GM23338 (cell line): ENCODE measurements at regions not wholly inside any gene's neighbourhood (a gene's known extent, or its start where the extent isn't known, plus 50 kb on each side); places are given as distances from the start of the nearest gene placed in this dataset.

ENCODE experiments used
- ATAC-seq: fragments of 200-7000 bp; cut with Tn5 transposase; 3 replicates; pipeline ENCODE4 v1.9.1; 2020
- DNase-seq: peaks from one replicate; pipeline ENCODE4 v3.0.0-alpha.2; 2015; ENCODE audit warnings: low spot score
- H2AFZ ChIP-seq: fragments of 200-600 bp; sonication (generic); 2 replicates; pipeline ENCODE4 v1.8.0; 2016; ENCODE audit warnings: antibody characterized with exemption, mild to moderate bottlenecking, moderate library complexity
- H3F3A ChIP-seq: fragments of 200-600 bp; sonication (generic); replicated peaks from 2 replicates; pipeline ENCODE4 v1.8.0; 2017; ENCODE audit warnings: antibody characterized with exemption, mixed run types, low read depth
- H3K27ac ChIP-seq: fragments of 200-600 bp; sonication (generic); 2 replicates; pipeline ENCODE4 v1.6.1; 2016; ENCODE audit warnings: low read depth
- H3K27me3 ChIP-seq: fragments of 200-600 bp; sonication (generic); 2 replicates; pipeline ENCODE4 v1.8.0; 2016; ENCODE audit warnings: mild to moderate bottlenecking, mixed run types, moderate library complexity; ENCODE audit not compliant: insufficient read depth
- H3K36me3 ChIP-seq: fragments of 200-600 bp; sonication (generic); 2 replicates; pipeline ENCODE4 v1.8.0; 2016; ENCODE audit warnings: mild to moderate bottlenecking; ENCODE audit not compliant: insufficient read depth
- H3K4me1 ChIP-seq: fragments of 200-600 bp; sonication (generic); 2 replicates; pipeline ENCODE4 v1.8.0; 2016; ENCODE audit warnings: mild to moderate bottlenecking, moderate library complexity; ENCODE audit not compliant: insufficient read depth
- H3K4me2 ChIP-seq: fragments of 200-600 bp; sonication (generic); 2 replicates; pipeline ENCODE4 v1.7.1; 2017; ENCODE audit warnings: mixed run types
- H3K4me3 ChIP-seq: fragments of 200-600 bp; sonication (generic); 2 replicates; pipeline ENCODE4 v1.6.1; 2016; ENCODE audit warnings: mixed run types
- H3K79me2 ChIP-seq: fragments of 200-600 bp; sonication (generic); replicated peaks from 2 replicates; pipeline ENCODE4 v1.8.0; 2017; ENCODE audit warnings: mild to moderate bottlenecking; ENCODE audit not compliant: insufficient read depth
- H3K9me2 ChIP-seq: fragments of 200-600 bp; sonication (generic); 2 replicates; pipeline ENCODE4 v1.8.0; 2017; ENCODE audit not compliant: insufficient read depth
- H4K20me1 ChIP-seq: fragments of 200-600 bp; sonication (generic); replicated peaks from 2 replicates; pipeline ENCODE4 v1.8.0; 2017; ENCODE audit warnings: mild to moderate bottlenecking; ENCODE audit not compliant: insufficient read depth
- H3K27ac Mint-ChIP-seq: 2 replicates; pipeline ENCODE4 v1.8.0; 2020; ENCODE audit warnings: inconsistent platforms, mild to moderate bottlenecking, moderate library complexity, mixed read lengths
- H3K27me3 Mint-ChIP-seq: 3 replicates; pipeline ENCODE4 v1.8.0; 2022; ENCODE audit warnings: low read depth, mild to moderate bottlenecking, moderate library complexity, mixed read lengths, inconsistent platforms; ENCODE audit not compliant: insufficient read depth, poor library complexity
- H3K36me3 Mint-ChIP-seq: 3 replicates; pipeline ENCODE4 v1.8.0; 2021; ENCODE audit warnings: low read depth, mild to moderate bottlenecking, inconsistent platforms, moderate library complexity, mixed read lengths
- H3K4me1 Mint-ChIP-seq: 3 replicates; pipeline ENCODE4 v1.8.0; 2020; ENCODE audit warnings: mild to moderate bottlenecking, inconsistent platforms, mixed read lengths
- H3K4me3 Mint-ChIP-seq: 3 replicates; pipeline ENCODE4 v1.8.0; 2021; ENCODE audit warnings: moderate library complexity, mild to moderate bottlenecking, inconsistent platforms, mixed read lengths
- H3K9me3 Mint-ChIP-seq: 3 replicates; pipeline ENCODE4 v1.8.0; 2020; ENCODE audit warnings: moderate library complexity, mild to moderate bottlenecking, inconsistent platforms, mixed read lengths
- CREB1 ChIP-seq: fragments of 250-450 bp; sonication (Bioruptor Pico); IDR thresholded peaks from 2 replicates; pipeline ENCODE4 v1.5.0; 2020; ENCODE audit warnings: low read depth, mild to moderate bottlenecking, moderate library complexity
- CTCF ChIP-seq, 2 experiments: fragments of 200-600 bp in 1 of 2; sonication (generic) in 1 of 2; conservative IDR thresholded peaks; 2 replicates each; pipeline versions ENCODE4 v1.5.1 to v1.6.1; 2016 to 2017; ENCODE audit warnings: antibody characterized with exemption in 2 of 2, low read depth in 2 of 2, mild to moderate bottlenecking in 2 of 2, moderate library complexity in 1 of 2
- NANOG ChIP-seq: IDR thresholded peaks from 2 replicates; pipeline ENCODE4 v1.6.1; 2016; ENCODE audit warnings: antibody characterized with exemption, borderline replicate concordance
- POLR2AphosphoS5 ChIP-seq: IDR thresholded peaks from 2 replicates; pipeline ENCODE4 v1.6.1; 2016; ENCODE audit warnings: antibody characterized with exemption, low read depth
- REST ChIP-seq: IDR thresholded peaks from one replicate; pipeline ENCODE4 v1.6.1; 2018; ENCODE audit warnings: antibody characterized with exemption; ENCODE audit not compliant: unreplicated experiment
- ZNF114 ChIP-seq: fragments of 250-450 bp; sonication (Bioruptor Pico); IDR thresholded peaks from 2 replicates; pipeline ENCODE4 v1.5.0; 2020; ENCODE audit warnings: mild to moderate bottlenecking, moderate library complexity
- ZNF331 ChIP-seq: fragments of 250-450 bp; sonication (Bioruptor Pico); IDR thresholded peaks from 2 replicates; pipeline ENCODE4 v1.5.0; 2020; ENCODE audit warnings: low read depth, mild to moderate bottlenecking, moderate library complexity
- ZNF462 ChIP-seq: fragments of 250-450 bp; sonication (Bioruptor Pico); IDR thresholded peaks from 2 replicates; pipeline ENCODE4 v1.5.0; 2020; ENCODE audit warnings: mild to moderate bottlenecking, moderate library complexity

GRCh38 chr5:160938532-160938931 is 86.5 kb upstream of the ATP10B start:
- Histone ChIP-seq H3K27ac (no peak overlapping the region), H3K79me2 (no peaks in the 10 kb centered on the region), H3K4me1 (no peaks in the 10 kb centered on the region), H3K27me3 (no peaks in the 10 kb centered on the region), H3K4me2 (no peak overlapping the region), H3F3A (no peaks in the 10 kb centered on the region), H3K9me2 (peaks cover 6% of the 10 kb centered on the region; the same call in 1 of the 2 replicates), H4K20me1 (no peaks in the 10 kb centered on the region), H3K4me3 (no peak overlapping the region), H2AFZ (peak overlapping the region; percentile 66; the same call in 1 of the 2 replicates), H3K36me3 (no peaks in the 10 kb centered on the region)
- Mint-ChIP-seq H3K9me3 (peaks cover 6% of the 10 kb centered on the region; the same call in 2 of the 3 replicates), H3K4me3 (no peak overlapping the region), H3K27ac (no peak overlapping the region), H3K4me1 (no peaks in the 10 kb centered on the region), H3K27me3 (peaks cover 3% of the 10 kb centered on the region), H3K36me3 (no peaks in the 10 kb centered on the region)
- DNase-seq: no peak
- no peak for TF ChIP-seq REST
- no peak for TF ChIP-seq CREB1
- TF ChIP-seq POLR2AphosphoS5: no peak
- no peak for TF ChIP-seq CTCF (conservative IDR thresholded peaks at IDR 0.05; ENCODE audit: low read depth in 2 of 2)
- ATAC-seq: no peak

- no peaks in the 10 kb centered on the region for H3K36me3 ChIP-seq
- H3K27me3 ChIP-seq: no peaks in the 10 kb centered on the region
- Mint-ChIP-seq H3K4me3 (no peak overlapping the region), H3K9me3 (peaks cover 6% of the 10 kb centered on the region; the same call in 1 of the 3 replicates), H3K4me1 (no peaks in the 10 kb centered on the region), H3K27ac (no peak overlapping the region), H3K36me3 (no peaks in the 10 kb centered on the region), H3K27me3 (peaks cover 3% of the 10 kb centered on the region)
- ATAC-seq (no peak), DNase-seq (no peak)
- H3F3A ChIP-seq: no peaks in the 10 kb centered on the region
- no peak overlapping the region for H3K4me3 ChIP-seq
- no peak overlapping the region for H3K4me2 ChIP-seq
- H3K79me2 ChIP-seq: no peaks in the 10 kb centered on the region
- peaks cover 6% of the 10 kb centered on the region; the same call in 1 of the 2 replicates for H3K9me2 ChIP-seq
- H2AFZ ChIP-seq: no peak overlapping the region
- H3K4me1 ChIP-seq: no peaks in the 10 kb centered on the region
- no peak overlapping the region for H3K27ac ChIP-seq
- no peaks in the 10 kb centered on the region for H4K20me1 ChIP-seq
- TF ChIP-seq ZNF114 (CRISPR knock-in tag): no peak
- no peak for TF ChIP-seq CTCF (conservative IDR thresholded peaks at IDR 0.05; ENCODE audit: low read depth in 2 of 2)
- TF ChIP-seq NANOG: no peak
- no peak for TF ChIP-seq ZNF462 (CRISPR knock-in tag)
- TF ChIP-seq ZNF331 (CRISPR knock-in tag): no peak
- no peak for TF ChIP-seq CREB1
These were observed 85.6 kb upstream of the ATP10B start for GRCh38 chr5:160937570-160937969.
